ENCODE measurements at regions not wholly inside any gene's neighbourhood (a gene's known extent, or its start where the extent isn't known, plus 50 kb on each side); places are given as distances from the start of the nearest gene placed in this dataset.

DNA sequence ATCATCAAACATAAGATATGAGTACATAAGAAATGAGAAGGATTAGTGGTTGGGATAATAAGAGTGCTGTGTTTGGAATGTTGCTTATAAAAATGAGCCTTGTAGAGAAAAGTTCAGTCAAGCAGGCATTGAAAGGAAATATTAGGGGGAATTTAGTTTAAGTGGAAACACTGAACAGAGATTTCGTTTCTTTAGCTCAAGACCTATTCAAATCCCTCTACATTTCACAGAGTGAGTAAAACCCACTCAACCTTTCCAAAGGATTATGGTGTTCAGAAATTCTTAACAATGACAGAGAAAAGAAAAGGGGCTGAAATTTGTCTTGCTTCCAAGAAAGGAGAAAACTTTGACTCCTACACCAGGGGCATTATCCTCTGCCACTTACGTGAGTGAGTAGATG, 1072.4 kb upstream of the LCORL start:
- no peak for DNase-seq (ENCODE audit: low read depth)
- TF ChIP-seq, protein P1, sequence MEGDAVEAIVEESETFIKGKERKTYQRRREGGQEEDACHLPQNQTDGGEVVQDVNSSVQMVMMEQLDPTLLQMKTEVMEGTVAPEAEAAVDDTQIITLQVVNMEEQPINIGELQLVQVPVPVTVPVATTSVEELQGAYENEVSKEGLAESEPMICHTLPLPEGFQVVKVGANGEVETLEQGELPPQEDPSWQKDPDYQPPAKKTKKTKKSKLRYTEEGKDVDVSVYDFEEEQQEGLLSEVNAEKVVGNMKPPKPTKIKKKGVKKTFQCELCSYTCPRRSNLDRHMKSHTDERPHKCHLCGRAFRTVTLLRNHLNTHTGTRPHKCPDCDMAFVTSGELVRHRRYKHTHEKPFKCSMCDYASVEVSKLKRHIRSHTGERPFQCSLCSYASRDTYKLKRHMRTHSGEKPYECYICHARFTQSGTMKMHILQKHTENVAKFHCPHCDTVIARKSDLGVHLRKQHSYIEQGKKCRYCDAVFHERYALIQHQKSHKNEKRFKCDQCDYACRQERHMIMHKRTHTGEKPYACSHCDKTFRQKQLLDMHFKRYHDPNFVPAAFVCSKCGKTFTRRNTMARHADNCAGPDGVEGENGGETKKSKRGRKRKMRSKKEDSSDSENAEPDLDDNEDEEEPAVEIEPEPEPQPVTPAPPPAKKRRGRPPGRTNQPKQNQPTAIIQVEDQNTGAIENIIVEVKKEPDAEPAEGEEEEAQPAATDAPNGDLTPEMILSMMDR (conservative IDR thresholded peaks at IDR 0.05; ENCODE audit: low read depth, low read length): no peak
- H3K4me3 ChIP-seq (ENCODE audit: low read depth, low read length): no peak overlapping the region

DNA sequence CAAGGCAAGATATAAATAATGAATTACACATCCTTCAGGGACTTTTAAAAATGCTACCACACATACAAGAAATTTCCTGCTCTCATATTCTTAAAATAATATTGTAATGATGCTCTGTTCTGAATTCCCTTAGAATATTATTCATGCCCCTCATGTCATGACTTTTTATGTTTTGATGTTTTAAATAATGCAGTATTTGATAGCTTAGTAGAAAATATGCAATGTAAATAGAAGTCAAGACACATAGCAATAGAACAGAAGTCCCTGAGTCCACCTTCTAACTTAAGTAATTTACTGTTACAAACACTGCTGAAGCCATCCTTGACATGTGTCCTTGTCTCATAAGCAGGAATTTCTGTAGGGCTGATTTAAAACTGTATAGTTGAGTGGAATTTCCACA, 1071.2 kb upstream of the LCORL start:
- TF ChIP-seq, protein P1 (conservative IDR thresholded peaks at IDR 0.05; ENCODE audit: low read depth, low read length): no peak
- no peak overlapping the region for H3K4me3 ChIP-seq (ENCODE audit: low read depth, low read length)
- no peak for DNase-seq (ENCODE audit: low read depth)

DNA sequence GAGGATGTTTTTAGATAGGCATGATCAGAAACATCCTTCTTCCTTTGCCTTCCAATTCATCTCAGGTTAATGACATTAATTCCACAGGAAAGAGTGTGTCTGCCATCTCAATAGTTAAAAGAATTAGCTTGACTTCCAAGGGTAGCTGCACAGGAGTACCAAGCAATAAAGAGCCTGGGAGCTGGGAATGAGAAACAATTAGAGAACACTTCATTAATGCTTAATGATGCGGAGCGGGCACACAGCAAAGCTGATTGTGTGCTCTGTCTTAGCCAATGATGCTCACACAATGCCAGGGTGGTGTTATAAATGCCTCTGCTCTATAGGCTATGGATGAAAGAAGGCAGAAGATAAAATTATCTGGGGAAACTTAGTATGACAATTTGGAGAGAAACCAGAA, 1052.5 kb upstream of the LCORL start:
- no peak overlapping the region for H3K4me3 ChIP-seq (ENCODE audit: low read depth, low read length)
- no peak for DNase-seq (ENCODE audit: low read depth)
- TF ChIP-seq, protein P1 (conservative IDR thresholded peaks at IDR 0.05; ENCODE audit: low read depth, low read length): no peak

DNA sequence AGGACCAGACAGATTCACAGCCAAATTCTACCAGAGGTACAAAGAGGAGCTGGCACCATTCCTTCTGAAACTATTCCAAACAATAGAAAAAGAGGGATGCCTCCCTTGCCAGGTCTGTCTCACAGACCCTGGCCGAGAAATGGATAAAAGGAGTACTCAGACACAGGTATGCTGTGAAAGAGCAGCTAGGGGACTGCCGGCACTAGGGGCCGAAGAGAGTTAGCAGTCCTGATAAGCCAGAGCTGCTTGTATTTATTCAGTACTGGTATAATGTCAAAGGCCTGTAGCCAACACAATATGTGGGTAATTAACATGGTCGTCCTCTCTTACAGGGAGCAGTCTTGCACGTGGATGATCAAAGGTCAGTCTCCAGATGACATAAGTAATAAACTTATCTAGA, 1042.1 kb upstream of the LCORL start:
- no peak overlapping the region for H3K4me3 ChIP-seq (ENCODE audit: low read depth, low read length)
- no peak for DNase-seq (ENCODE audit: low read depth)
- TF ChIP-seq, protein P1 (conservative IDR thresholded peaks at IDR 0.05; ENCODE audit: low read depth, low read length): no peak

DNA sequence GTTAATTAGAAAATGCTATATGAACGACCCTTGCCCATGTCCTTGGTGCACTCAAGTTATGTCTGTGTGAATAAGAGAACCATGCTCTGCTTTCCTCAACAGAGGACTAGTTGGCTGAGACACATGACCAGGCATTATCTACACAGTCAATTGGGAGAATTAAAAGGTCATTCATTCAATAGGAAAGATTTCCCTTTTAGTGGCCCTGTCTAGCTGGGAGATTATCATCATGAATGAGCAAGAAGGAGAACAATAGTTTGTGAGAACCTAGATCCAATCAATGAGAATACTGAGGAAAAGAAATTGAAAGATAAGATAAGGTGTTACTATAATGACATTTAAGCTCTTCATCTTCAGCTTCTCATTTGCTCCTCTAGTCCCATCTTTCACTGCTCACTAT, 1033.4 kb upstream of the LCORL start:
- TF ChIP-seq, protein P1 (conservative IDR thresholded peaks at IDR 0.05; ENCODE audit: low read depth, low read length): no peak
- no peak for DNase-seq (ENCODE audit: low read depth)
- H3K4me3 ChIP-seq (ENCODE audit: low read depth, low read length): no peak overlapping the region

DNA sequence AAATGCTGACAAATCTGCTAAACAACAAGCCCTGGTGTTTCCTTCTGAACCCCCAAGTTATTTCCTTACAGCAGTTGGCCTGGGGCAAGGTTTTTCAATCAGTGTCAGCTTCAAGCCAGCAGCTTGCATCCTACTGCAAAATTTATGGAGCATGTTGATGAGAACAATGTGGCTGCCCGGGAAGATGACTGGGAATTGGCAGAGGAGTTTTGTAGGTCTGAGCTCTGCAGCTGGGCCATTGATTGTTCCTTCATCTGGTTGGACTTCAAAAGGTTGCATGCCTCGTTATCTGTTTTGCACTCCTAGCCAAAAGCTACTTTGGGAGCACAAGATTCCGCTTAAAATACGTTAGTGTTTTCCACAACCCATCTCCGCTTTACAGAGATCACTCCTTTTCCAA, 1030.3 kb upstream of the LCORL start:
- DNase-seq (ENCODE audit: low read depth): no peak
- TF ChIP-seq, protein P1 (conservative IDR thresholded peaks at IDR 0.05; ENCODE audit: low read depth, low read length): no peak
- H3K4me3 ChIP-seq (ENCODE audit: low read depth, low read length): no peak overlapping the region

DNA sequence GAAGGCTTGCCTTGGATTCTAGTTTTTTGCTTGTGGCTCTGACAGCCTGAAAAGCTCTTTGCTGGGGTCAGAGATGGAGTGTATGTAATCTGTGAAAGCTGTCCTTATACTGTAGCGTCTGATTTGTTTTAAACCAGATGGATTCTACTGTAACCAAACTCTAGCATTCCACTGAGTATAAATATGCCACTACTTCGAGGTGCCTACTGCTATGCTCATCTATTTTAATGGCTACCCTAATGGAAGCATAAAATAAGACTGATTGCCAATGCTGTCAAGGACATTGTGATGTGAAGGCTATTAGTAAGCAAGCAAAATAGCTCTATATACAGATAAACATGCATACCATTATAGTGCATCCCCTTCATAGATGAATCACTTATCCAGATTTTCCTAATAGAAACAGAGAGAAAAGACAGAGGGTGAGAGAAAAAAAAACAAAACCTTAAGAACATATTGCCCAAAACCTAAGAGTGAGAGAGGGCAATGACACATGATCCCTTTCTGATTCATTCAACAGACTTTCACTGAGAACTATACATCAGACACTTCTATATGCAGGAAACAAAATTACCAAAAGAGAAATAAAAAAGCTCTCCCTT, 1025.8 kb upstream of the LCORL start:
- TF ChIP-seq, protein P1 (conservative IDR thresholded peaks at IDR 0.05; ENCODE audit: low read depth, low read length): no peak
- DNase-seq (ENCODE audit: low read depth): no peak
- H3K4me3 ChIP-seq (ENCODE audit: low read depth, low read length): no peak overlapping the region
